H9 (cell line): ENCODE measurements at regions not wholly inside any gene's neighbourhood (a gene's known extent, or its start where the extent isn't known, plus 50 kb on each side); places are given as distances from the start of the nearest gene placed in this dataset.

Experiments
- DNase-seq: peaks from one replicate; pipeline ENCODE4 v3.0.0-alpha.2; 2017
- H2AFZ ChIP-seq: one replicate; pipeline ENCODE4 v1.6.1; 2013; ENCODE audit warnings: mild to moderate bottlenecking, low read length, control low read depth, moderate library complexity
- H2AK5ac ChIP-seq: 2 replicates; pipeline ENCODE4 v1.6.1; 2013; ENCODE audit warnings: low read length, control low read depth, mixed read lengths; ENCODE audit not compliant: insufficient read length
- H2BK120ac ChIP-seq: one replicate; pipeline ENCODE4 v1.6.1; 2013; ENCODE audit warnings: low read depth, mild to moderate bottlenecking, low read length, control low read depth, inconsistent platforms; ENCODE audit not compliant: poor library complexity, severe bottlenecking
- H2BK12ac ChIP-seq: 2 replicates; pipeline ENCODE4 v1.6.1; 2013; ENCODE audit warnings: low read length, control low read depth, mixed read lengths, low read depth; ENCODE audit not compliant: insufficient read length
- H2BK15ac ChIP-seq: 2 replicates; pipeline ENCODE4 v1.6.1; 2013; ENCODE audit warnings: low read depth, low read length, control low read depth
- H2BK20ac ChIP-seq: one replicate; pipeline ENCODE4 v1.6.1; 2013; ENCODE audit warnings: low read depth, mild to moderate bottlenecking, low read length, control low read depth, inconsistent platforms; ENCODE audit not compliant: poor library complexity, severe bottlenecking
- H2BK5ac ChIP-seq: 2 replicates; pipeline ENCODE4 v1.6.1; 2013; ENCODE audit warnings: low read length, control low read depth, mixed read lengths; ENCODE audit not compliant: insufficient read length
- H3K14ac ChIP-seq: 2 replicates; pipeline ENCODE4 v1.6.1; 2013; ENCODE audit warnings: low read length, control low read depth; ENCODE audit not compliant: insufficient read depth
- H3K18ac ChIP-seq: 2 replicates; pipeline ENCODE4 v1.6.1; 2013; ENCODE audit warnings: low read depth, mild to moderate bottlenecking, mixed read lengths, low read length, control low read depth; ENCODE audit not compliant: insufficient read length
- H3K23ac ChIP-seq: 2 replicates; pipeline ENCODE4 v1.6.1; 2013; ENCODE audit warnings: low read length, control low read depth, mixed read lengths, low read depth; ENCODE audit not compliant: insufficient read length
- H3K23me2 ChIP-seq: 2 replicates; pipeline ENCODE4 v1.6.1; 2013; ENCODE audit warnings: low read depth, mild to moderate bottlenecking, mixed read lengths, low read length, control low read depth; ENCODE audit not compliant: insufficient read length, poor library complexity, severe bottlenecking
- H3K27ac ChIP-seq: 2 replicates; pipeline ENCODE4 v1.5.1; 2013; ENCODE audit warnings: low read length, control low read depth, mixed read lengths, low read depth; ENCODE audit not compliant: insufficient read length
- H3K27me3 ChIP-seq: 2 replicates; pipeline ENCODE4 v1.6.1; 2013; ENCODE audit warnings: low read length, control low read depth, inconsistent platforms; ENCODE audit not compliant: insufficient read depth
- H3K4ac ChIP-seq: 2 replicates; pipeline ENCODE4 v1.6.1; 2013; ENCODE audit warnings: low read depth, mild to moderate bottlenecking, control low read depth, inconsistent platforms, low read length, moderate library complexity
- H3K4me1 ChIP-seq: 2 replicates; pipeline ENCODE4 v1.6.1; 2013; ENCODE audit warnings: low read length, control low read depth, inconsistent platforms; ENCODE audit not compliant: insufficient read depth
- H3K4me2 ChIP-seq: 2 replicates; pipeline ENCODE4 v1.6.1; 2013; ENCODE audit warnings: low read length, control low read depth, mixed read lengths; ENCODE audit not compliant: insufficient read length, insufficient read depth
- H3K56ac ChIP-seq: 2 replicates; pipeline ENCODE4 v1.6.1; 2013; ENCODE audit warnings: low read depth, mild to moderate bottlenecking, mixed read lengths, low read length, control low read depth; ENCODE audit not compliant: insufficient read length
- H3K79me1 ChIP-seq: 2 replicates; pipeline ENCODE4 v1.6.1; 2013; ENCODE audit warnings: low read depth, mild to moderate bottlenecking, moderate library complexity, low read length, control low read depth, inconsistent platforms; ENCODE audit not compliant: insufficient read depth, poor library complexity, severe bottlenecking
- H3K79me2 ChIP-seq: 2 replicates; pipeline ENCODE4 v1.6.1; 2013; ENCODE audit warnings: low read length, control low read depth, inconsistent platforms; ENCODE audit not compliant: insufficient read depth
- H3K9ac ChIP-seq: 2 replicates; pipeline ENCODE4 v1.6.1; 2013; ENCODE audit warnings: low read length, control low read depth, mixed read lengths; ENCODE audit not compliant: insufficient read length; ENCODE audit errors: extremely low read depth
- H3K9me3 ChIP-seq: one replicate; pipeline ENCODE4 v1.6.1; 2013; ENCODE audit warnings: low read depth, low read length, inconsistent platforms; ENCODE audit not compliant: control insufficient read depth
- H3T11ph ChIP-seq: one replicate; pipeline ENCODE4 v1.6.1; 2013; ENCODE audit warnings: mild to moderate bottlenecking, low read length, control low read depth, inconsistent platforms
- H4K20me1 ChIP-seq: one replicate; pipeline ENCODE4 v1.6.1; 2013; ENCODE audit not compliant: control insufficient read depth, insufficient read length, insufficient read depth
- H4K5ac ChIP-seq: 2 replicates; pipeline ENCODE4 v1.6.1; 2013; ENCODE audit warnings: low read depth, mild to moderate bottlenecking, mixed read lengths, low read length, control low read depth; ENCODE audit not compliant: insufficient read length
- H4K8ac ChIP-seq: replicated peaks from 2 replicates; pipeline ENCODE4 v1.6.1; 2013; ENCODE audit warnings: low read length, control low read depth, mixed read lengths, low read depth; ENCODE audit not compliant: insufficient read length
- H4K91ac ChIP-seq: 2 replicates; pipeline ENCODE4 v1.6.1; 2013; ENCODE audit warnings: low read depth, mild to moderate bottlenecking, moderate library complexity, mixed read lengths, low read length, control low read depth; ENCODE audit not compliant: insufficient read length
- H3K27ac Mint-ChIP-seq, 3 experiments: 2 replicates in 2 of 3; 3 replicates in 1 of 3; pipeline ENCODE4 v1.8.0; 2020 to 2021; ENCODE audit warnings: mixed read lengths in 3 of 3, mild to moderate bottlenecking in 1 of 3, moderate library complexity in 1 of 3
- H3K27me3 Mint-ChIP-seq: 2 replicates; pipeline ENCODE4 v1.8.0; 2021; ENCODE audit warnings: low read depth, mild to moderate bottlenecking, moderate library complexity, mixed read lengths
- H3K36me3 Mint-ChIP-seq, 3 experiments: 2 replicates in 2 of 3; 3 replicates in 1 of 3; pipeline ENCODE4 v1.8.0; 2020 to 2021; ENCODE audit warnings: low read depth in 3 of 3, mixed read lengths in 3 of 3; ENCODE audit not compliant: insufficient read depth in 1 of 3
- H3K4me1 Mint-ChIP-seq, 2 experiments: 2 replicates each; pipeline ENCODE4 v1.8.0; 2020; ENCODE audit warnings: mixed read lengths in 2 of 2
- H3K4me3 Mint-ChIP-seq, 2 experiments: 2 replicates in 1 of 2; 3 replicates in 1 of 2; pipeline ENCODE4 v1.8.0; 2020 to 2021; ENCODE audit warnings: mild to moderate bottlenecking in 2 of 2, mixed read lengths in 2 of 2, moderate library complexity in 1 of 2
- H3K9me3 Mint-ChIP-seq, 2 experiments: 2 replicates in 1 of 2; 3 replicates in 1 of 2; pipeline ENCODE4 v1.8.0; 2020; ENCODE audit warnings: mild to moderate bottlenecking in 2 of 2, mixed read lengths in 2 of 2, moderate library complexity in 1 of 2
- CTCF ChIP-seq: fragments of 200-600 bp; sonication (generic); conservative IDR thresholded peaks from 3 replicates; pipeline ENCODE4 v1.8.0; 2021; ENCODE audit warnings: antibody characterized with exemption, mild to moderate bottlenecking
- WGBS: extraction: QIAGEN DNeasy Blood & Tissue Kit; methylation state at CpG from one replicate; pipeline ENCODE4 v1.1.7; 2013; ENCODE audit warnings: missing lambda C conversion rate, low lambda C conversion rate, mixed read lengths; ENCODE audit not compliant: insufficient read length; ENCODE audit errors: extremely low coverage; 5-methylcytosine and 5-hydroxymethylcytosine counted together

GRCh38 chr3:55128225-55128823 lies 200.5 kb upstream of the LRTM1 start:
- Histone ChIP-seq H3K9me3 (no peaks in the 10 kb centered on the region), H4K5ac (no peak overlapping the region), H3K4me2 (no peak overlapping the region), H2BK12ac (no peak overlapping the region), H3K79me1 (no peaks in the 10 kb centered on the region), H2BK5ac (no peak overlapping the region), H3K14ac (no peak overlapping the region), H2BK20ac (no peak overlapping the region), H3K27ac (no peak overlapping the region), H4K8ac (no peak overlapping the region), H3K4ac (no peak overlapping the region), H2AK5ac (no peak overlapping the region), H3K23ac (no peak overlapping the region), H2BK15ac (no peak overlapping the region), H3T11ph (no peak overlapping the region), H2BK120ac (no peak overlapping the region), H3K27me3 (no peaks in the 10 kb centered on the region), H4K91ac (no peak overlapping the region), H3K79me2 (no peaks in the 10 kb centered on the region), H4K20me1 (no peaks in the 10 kb centered on the region), H3K56ac (no peak overlapping the region), H3K18ac (no peak overlapping the region), H2AFZ (no peak overlapping the region), H3K4me1 (no peaks in the 10 kb centered on the region; the same call in 1 of the 2 replicates), H3K23me2 (no peaks in the 10 kb centered on the region), H3K9ac (no peak overlapping the region)
- DNase-seq: no peak
- no peaks in the 10 kb centered on the region for H3K9me3 Mint-ChIP-seq
- H3K36me3 Mint-ChIP-seq: no peaks in the 10 kb centered on the region
- no peak overlapping the region for H3K4me3 Mint-ChIP-seq
- H3K27me3 Mint-ChIP-seq: 0 out of 2 replicates have a peak, but pooled peaks cover 2% of the 10 kb centered on the region
- no peak for TF ChIP-seq CTCF
- WGBS: no CpG with 5 or more reads among the region's 8 CpGs
- peaks cover 14 to 17% of the 10 kb centered on the region in 2 experiments for H3K4me1 Mint-ChIP-seq
- no peak overlapping the region for H3K27ac Mint-ChIP-seq
